Activated CD4-positive, CD25-positive, alpha-beta regulatory T cell treated with anti-CD3 and anti-CD28 coated beads, Interleukin-2, amount 50 U/mL, for 24 hours (primary cell): ENCODE measurements at regions not wholly inside any gene's neighbourhood (a gene's known extent, or its start where the extent isn't known, plus 50 kb on each side); places are given as distances from the start of the nearest gene placed in this dataset.
"Not testable (repeated sequence)": the region's sequence is repeated elsewhere in the genome, so short reads cannot be mapped to it uniquely, and the experiment has no call there.

Experiments used
- ATAC-seq, 2 donors: fragments of 150-1000 bp; cut with Tn5 transposase; one replicate each; pipeline ENCODE4 v1.10.0; 2021; ENCODE audit warnings: mild to moderate bottlenecking in 1 of 2, moderate library complexity in 1 of 2

DNA sequence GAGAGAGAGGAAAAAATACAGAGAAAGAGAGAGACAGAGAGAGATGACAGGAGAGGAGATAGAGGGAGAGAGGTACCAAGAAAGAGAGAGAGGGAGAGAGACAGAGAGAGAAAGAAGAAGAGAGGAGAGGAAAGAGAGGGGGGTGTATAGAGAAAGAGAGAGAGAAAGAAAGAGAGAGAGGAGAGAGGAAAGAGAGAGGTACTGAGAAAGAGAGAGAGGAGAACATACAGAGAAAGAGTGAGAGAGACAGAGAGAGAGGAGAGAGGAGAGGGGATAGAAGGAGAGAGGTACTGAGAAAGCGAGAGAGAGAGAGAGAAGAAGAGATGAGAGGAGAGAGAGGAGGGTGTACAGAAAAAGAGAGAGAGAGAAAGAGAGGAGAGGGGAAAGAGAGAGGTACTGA is 269.4 kb downstream of the CRLF2 start:
- no peak for ATAC-seq

DNA sequence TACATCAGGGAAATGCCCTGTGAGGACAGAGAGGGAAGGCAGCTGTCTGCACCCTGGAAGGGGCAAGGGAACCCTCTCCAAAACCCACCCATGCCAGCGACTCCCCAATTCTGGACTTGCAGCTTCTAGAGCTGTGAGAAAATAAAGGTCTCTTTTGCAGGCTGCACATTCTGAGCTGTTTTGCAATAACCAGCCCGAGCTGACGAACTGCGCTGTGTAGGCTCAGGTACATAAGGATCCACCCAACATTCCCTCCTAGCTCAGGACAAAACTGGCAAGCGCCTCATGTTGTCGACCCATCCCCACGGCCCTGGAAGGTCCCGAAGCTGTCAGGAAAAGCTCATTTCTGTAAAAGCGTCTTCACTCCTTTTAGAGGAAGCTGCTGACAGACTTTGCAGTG is 271.8 kb downstream of the CRLF2 start:
- no peak for ATAC-seq

DNA sequence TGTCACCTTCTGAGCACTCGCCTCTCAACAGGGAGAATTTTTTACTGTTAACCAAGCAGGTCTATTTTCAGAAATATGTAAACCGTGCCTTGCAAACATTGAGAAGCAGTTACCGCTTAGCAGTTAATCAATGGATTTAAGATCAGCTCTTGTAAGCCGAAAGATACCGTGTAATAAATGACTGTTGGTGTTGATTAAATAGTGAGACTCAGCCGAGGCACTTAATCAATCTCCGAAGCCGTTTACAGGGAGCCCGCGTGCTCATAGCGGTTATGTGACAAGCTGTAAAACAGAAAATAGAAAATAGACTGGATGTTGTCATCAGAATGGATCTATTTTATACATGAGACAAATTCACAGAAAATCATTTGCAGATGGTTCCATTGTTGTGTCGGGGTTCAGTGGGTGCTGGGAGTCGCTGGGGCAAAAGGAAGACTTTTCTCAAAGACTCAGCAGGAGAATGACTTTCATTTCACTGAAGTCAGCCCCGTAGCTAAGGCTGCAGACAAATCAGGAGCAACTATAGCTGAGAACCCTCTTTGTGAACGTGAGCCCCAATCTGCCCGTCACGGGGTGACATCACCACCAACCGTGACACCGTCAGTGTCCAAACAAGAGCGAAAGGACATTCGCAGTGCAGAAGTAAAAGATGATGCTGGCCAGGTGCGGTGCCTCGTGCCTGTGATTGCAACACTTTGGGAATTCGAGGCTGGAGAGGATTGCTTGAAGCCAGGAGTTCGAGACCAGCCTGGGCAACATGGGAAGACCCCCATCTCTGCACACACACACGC is 275.3 kb downstream of the CRLF2 start:
- ATAC-seq: no peak

DNA sequence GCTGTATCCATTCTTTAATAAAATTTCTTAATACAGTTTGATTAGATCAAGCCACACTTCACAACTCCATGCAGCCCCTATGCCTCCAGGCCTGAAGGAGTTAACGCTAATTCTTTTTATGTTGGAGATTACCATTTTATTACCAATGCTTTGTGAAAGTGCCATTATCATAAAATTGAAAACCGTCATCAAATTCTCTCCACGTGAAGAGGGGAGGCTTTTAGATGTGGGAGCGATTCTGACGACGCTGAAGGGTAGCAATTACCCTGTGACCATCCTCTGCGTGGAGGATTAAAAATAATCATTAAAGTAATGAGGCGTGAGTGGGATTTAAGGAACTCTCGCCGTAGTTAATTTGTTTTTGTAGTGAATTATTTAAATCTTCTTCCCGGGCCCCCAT is 278.8 kb downstream of the CRLF2 start:
- no peak for ATAC-seq

DNA sequence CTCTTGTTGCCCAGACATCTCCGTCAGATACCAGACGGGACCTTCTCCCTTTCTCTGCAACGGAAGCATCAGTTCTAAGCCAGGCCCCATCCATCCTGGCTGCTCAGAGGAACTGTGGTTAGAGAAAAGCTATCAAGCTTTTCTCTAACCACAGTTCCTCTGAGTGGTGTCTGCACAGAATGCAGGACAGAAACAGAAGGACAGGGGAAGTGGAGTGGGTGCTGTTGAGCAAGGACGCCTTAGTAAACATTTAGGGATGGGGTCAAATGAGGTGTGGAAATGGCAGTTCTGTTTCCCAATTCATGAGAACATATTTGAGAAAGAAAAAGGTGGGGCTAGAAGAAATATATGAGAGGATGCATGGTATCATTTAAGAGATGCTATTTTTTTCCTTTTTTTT is 283.8 kb downstream of the CRLF2 start:
- ATAC-seq: no peak

DNA sequence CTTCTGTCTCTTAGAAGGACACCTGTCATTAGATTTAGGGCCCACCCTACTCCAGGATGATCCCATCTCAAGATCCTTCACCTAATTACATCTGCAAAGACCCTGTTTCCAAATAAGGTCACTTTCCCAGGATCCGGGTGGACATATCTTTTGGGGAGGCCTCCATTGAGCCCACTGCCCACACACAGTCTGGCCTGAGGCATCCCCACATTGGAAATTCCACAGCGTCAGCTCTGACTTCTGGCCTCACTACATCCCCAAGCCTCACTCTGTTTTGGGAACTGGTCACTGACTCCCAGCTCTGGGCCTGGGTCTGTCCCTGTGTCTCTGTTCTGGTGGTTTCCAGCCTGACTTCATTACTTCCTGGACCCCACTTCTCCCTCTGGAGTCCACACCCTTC is 285.5 kb downstream of the CRLF2 start:
- ATAC-seq: no peak

DNA sequence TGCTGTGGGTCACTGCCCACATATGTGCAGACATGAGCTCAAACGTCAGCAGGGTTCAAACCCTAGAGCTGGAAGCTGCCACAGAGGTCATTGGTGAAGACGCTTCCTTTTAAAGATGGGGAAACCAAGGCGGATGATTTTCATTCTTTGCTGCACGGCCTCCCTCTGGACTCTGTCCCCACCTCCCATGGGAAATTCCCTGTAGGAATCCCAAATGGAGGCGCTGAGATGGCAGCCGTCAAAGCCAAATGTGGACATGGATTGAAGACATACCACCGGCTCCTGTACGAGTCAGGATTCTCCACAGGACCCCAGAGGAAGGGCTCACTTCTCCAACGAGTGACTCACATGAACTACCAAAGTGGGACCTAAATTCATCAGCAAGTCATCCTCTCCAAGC is 286.4 kb downstream of the CRLF2 start:
- ATAC-seq: no peak

DNA sequence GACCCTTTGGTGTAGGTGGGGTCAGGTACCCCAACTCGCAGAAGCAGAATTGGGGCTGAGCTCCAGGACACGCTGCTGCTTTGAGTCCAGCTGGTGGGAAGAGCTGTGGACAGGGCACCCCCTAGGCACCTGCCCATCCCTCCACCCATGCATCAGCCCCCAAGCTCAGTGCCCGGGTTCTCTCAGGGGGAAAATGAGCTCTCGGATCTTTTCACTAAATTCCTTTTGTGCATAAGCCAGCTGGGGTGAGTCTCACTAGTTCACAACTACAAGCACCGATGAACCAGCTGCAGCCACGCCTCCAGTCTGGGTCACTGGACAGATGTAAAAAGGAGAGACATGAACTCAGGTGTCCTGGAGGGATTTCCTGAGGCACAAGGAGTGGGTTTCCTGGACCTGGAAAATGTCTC is 286.8 kb downstream of the CRLF2 start:
- ATAC-seq: no peak

DNA sequence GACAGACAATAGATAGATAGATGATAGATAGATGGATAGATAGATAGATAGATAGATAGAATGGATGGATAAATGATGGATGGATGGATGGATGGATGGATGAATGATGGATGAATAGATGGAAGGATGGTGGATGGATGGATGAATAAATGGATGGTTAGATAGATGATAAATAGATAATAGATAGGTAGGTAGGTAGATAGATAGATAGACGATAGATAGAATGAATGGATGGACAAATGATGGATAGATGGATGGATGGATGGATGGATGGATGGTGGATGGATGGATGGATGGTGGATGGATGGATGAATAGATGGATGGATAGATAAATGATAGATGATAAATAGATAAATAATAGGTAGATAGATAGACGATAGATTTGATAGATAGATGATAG is 287.4 kb downstream of the CRLF2 start:
- ATAC-seq: no peak

DNA sequence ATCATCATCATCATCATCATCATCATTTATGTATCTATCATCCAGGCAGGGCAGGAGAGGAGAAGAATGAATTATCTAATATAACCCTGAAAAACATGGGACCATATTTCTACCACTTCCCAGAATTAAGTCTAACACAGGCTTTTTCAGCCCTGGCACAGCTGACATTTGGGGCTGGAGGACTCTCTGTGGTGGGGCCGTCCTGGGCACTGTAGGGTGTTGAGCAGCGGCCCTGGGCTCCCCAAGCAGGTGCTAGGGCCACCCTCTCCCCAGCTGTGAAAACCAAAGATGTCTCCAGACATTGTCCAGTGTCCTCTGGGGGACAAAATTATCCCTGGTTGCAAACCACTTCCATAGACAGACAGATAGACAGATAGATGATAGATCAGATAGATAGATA is 288.4 kb downstream of the CRLF2 start:
- no peak for ATAC-seq

DNA sequence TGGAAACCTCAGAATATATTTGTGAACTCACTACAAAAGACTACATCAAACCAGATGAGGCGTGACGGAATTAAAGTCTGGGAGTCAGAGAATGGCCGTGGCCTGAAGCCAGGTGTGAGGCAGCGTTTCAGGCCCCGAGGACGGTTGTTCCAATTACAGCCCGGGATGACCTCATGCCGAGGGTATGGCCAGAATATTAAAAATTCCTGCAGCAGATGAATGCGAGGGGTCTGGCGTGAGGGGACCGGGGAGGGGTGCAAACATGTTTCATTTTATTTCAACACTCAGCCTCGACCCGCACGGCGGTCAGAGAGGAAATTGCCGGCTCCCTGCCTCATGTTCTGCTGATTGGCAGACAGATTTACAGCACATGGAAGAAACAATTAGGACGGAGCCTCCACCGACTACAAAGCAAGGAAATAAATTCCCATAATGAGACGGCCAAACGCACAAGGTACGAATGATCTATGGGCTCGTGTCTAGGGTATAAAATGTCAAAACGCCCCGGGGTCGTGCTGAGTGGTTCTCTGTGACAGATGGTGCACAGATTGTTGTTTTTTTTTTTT is 289.7 kb downstream of the SHOX start:
- no peak for ATAC-seq

DNA sequence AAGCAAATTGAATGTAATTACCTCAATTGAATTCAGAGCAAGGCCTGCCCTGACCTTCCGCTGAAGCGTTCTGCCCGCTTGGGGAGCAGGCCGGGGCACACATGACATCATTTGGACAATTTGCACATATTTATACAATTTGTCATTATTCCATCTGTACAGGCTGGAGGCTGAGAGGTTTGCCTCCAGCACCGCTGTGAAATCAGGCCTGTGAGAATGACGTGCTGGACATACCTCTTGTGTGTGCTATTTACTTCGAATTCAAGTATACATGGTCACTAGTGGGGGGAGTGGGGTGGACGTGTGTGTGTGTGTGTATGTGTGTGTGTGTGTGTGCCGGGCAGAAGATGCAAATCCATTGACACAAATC is 285.6 kb downstream of the SHOX start:
- no peak for ATAC-seq

DNA sequence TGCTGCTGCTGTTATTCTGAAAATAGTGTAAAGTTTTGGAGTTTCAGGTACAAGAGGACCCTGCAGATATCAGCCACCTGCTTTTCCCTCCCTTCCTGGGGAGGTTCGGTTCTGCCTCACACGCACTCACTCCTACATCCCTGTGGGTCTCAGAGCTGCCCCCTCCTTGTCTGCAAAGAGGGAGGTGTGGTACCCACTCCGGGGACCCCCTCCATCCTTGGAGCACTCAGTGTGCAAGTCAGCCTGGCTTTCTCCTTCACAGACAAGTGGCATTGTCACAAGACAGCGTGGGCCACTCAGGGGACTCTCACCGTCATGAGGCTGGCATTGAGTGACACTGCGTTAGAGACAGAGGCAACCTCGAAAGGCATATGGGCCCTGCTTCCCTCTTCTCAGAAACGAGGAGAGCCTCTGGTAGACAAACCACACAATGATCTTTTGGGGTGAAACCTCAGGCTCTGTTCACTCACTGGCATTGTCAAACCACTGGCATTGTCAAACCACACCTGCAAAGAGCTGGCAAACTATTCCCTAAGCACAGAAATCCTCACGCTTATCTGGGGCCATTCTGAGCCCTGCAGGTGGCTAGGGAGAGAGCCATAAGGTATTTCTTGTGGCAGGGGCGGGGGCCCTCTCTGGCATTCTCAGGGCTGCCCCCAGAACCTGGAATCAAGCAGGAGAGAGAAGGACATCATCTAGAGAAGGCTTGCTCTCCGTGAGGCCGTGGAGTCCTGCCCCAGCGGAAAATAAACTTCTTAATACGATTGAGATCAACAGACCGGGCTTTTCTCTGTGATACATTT is 285.0 kb downstream of the SHOX start:
- peak in 1 of 2 donors; percentile 56 for ATAC-seq

DNA sequence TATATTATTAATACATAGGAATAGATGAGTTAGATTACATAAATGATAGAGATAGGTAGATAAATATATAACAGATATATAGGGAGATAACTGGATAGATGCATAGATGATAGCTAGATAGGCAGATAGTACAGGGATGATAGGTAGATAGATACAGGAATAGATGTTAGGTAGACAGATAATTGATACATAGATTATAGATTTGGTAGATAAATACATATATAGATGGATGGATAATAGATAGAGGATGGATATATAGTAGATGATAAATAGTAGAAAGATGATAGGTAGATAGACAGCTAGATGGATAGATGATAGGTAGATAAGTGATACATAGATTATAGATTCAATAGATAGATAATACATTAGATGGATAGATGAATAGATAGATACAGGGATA is 283.6 kb downstream of the SHOX start:
- ATAC-seq: no peak

DNA sequence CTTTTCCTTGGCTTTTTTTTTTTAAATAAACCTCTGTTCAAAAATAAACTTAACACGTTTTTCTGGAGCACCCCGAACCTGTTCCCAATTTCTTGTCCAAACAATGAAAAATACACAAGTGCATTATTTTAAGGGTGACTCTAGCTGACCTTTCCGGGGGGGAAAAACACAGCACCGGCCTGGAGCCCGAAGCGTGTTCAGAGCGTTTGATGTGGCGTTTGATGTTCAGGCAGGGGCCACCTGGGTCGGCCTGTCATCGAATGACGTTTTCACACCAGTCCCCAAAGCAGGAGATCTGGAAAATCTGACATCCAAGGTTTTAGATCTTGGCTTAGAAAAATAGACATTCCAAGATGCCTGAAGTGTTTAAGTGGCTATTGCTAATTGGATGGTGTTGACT is 282.1 kb downstream of the SHOX start:
- no peak for ATAC-seq

DNA sequence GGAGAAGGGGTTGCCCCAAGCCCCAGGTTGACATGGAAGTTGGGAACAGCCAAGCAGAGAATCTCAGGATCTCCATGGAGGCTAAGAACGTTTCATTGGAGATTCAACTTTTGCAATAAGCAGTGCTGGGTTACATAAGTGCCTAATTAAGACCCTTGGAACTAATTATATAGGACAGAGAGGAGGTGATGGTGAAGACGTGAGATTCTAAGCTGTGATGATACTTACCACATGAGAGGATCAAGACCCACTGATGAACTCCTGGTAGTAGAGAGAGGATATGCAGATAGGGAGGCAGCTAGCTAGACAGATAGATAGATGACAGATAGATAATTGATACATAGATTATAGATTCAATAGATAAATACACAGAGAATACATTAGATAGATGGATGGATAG is 278.5 kb downstream of the SHOX start:
- ATAC-seq: not testable (repeated sequence)

DNA sequence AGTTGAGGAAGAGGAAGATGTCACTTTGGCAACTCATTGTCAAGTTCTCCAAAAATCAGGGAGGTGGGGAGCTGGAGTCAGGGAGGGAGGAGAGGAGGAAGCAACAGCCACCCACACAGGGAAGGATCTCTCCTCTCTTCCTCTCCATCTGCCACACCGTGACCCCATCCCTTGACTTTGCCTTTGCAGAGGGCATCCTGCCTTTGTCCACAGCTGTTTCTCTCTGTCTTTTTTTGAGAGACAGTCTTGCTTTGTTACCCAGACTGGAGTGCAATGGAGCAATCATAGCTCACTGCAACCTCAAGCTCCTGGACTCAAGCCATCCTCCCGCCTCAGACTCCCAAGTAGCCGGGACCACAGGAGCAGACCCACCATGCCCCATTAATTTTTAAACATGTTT is 276.0 kb downstream of the SHOX start:
- ATAC-seq: no peak

DNA sequence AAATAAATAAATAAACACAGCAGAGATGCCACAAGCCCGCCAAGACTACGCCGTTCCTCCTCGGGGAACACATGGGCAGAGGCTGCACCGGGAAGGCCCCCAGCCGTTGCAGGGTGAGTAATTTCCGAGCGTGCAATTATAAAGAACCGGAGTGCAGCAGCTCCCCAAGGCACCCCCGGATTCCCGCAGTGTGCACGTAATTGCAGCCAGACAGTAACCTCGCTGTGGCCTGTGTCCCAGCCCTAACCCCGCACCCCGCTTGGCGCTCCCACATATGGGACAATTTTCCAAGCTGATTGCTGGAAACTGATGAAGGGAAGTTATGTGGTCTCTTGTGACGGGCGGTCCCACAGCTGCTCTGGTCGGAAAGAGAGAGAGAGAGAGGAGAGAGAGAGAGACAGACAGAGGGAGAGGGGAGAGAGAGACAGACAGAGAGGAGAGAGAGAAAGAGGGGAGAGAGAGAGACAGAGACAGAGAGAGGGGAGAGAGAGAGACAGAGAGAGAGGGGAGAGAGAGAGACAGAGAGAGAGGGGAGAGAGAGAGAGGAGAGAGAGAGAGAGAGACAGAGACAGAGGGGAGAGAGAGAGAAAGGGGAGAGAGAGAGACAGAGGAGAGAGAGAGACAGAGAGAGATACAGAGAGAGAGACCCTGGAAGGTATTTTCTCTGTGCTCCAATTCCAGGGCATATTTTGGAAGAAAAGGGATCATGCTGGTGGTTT is 275.4 kb downstream of the SHOX start:
- ATAC-seq: no peak

DNA sequence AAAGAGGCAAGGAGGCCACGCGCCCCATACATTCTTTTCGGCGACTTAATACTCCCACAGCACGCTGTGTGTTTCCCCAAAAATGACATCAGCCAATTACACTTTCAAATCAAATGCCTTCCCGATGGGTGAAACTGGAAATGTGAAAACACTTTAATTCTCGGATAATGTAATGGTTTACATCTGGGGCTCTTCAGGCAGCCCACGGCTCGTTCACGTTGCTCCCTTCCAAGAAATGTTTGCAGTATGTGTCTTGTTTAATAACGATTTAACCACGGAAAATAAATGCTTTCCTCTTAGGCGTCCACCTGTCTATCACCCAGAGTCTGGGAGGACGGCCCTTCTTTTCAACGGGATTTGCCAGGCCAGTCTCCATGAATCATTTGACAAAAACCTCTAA is 272.5 kb downstream of the SHOX start:
- ATAC-seq: no peak

DNA sequence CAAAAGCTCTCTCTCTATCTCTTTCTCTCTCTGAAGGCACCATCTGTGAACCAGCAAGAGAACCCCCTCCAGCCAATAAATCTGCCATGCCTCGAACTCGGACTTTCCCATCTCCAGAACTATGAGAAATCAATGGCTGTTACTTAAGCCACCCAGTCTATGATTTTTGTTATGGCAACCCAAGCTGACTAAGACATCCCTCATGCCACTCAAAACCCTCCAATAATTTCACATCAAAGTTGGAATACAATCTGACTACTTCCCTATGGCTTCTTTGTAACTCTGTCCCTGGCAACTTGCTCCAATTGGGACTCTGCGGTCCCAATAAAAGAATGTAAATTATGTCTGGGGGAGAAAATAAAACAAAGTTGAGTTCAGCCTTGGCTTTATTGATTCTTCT is 265.7 kb downstream of the SHOX start:
- ATAC-seq: no peak

DNA sequence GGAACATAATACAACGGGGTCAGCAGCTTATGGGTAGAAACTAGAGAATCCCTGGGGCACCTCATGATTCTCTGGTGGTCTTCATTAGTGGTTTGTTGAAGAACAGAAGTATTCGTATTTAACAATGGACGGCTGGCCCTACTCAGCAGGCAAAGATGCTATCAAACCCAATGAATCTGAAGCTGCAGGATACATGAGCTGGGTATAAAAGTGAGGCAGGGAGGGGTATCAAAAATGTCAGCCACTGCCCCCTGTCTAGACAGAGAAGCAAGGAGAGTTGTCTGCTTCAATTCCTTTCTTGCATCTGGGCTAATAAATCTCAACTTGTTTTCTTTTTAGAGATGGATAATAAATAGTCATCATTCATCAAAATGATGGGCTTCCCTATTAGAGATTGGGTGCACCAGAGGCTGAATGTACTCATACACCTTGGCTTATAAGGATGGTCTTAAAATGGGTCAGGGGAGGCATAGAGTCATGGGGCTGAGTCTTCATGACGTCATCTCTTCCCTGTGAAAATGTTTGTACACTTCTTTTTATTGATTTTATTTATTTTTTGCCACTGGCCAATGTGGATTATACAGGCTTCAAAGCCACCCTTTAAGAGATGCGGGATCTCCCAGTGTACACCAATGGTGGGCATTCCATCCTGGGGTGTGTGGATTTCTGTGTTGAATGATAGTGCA is 259.5 kb downstream of the SHOX start:
- ATAC-seq: no peak

DNA sequence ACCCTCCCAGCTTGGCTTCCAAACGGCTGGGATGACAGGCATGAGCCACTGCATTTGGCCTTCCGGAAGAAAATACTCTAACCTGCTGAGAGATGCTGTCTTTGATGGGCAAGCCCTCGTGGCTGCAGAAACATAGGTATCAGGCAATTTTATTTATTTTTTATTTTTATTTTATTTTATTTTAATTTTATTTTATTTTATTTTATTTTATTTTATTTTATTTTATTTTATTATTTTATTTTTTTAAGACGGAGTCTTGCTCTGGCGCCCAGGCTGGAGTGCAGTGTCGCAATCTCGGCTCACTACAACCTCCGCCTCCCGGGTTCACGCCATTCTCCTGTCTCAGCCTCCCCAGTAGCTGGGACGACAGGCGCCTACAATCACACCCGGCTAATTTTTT is 257.1 kb downstream of the SHOX start:
- ATAC-seq: not testable (repeated sequence)

DNA sequence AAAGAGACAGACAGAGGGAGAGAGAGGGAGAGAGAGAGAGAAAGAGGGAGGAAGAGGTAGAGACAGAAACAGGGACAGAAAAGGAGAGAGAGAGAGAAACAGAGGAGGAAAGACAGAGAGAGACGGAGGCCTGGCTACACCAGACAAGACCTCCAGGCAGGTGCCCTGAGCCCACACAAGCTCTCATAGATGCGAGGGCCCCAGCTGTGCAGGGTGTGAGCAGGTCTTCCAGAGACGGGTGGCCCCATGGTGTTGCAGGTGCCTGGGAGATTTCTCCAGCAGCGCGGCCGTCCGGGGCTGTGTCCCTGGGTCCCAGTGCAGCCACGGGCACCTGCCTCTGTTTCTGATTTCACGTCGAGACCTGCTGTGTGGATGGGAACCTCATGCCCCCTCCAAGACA is 253.0 kb downstream of the SHOX start:
- ATAC-seq: no peak
